ENCODE measurements at regions not wholly inside any gene's neighbourhood (a gene's known extent, or its start where the extent isn't known, plus 50 kb on each side); places are given as distances from the start of the nearest gene placed in this dataset.
"Not testable (repeated sequence)": the region's sequence is repeated elsewhere in the genome, so short reads cannot be mapped to it uniquely, and the experiment has no call there.

GRCh38 chr22:22296047-22296446 lies 51.5 kb downstream of the VPREB1 start:
- H3K9me3 ChIP-seq (ENCODE audit: control insufficient read depth, low read length); H3K4me1 ChIP-seq (ENCODE audit: control insufficient read depth, insufficient read depth, low read length); H3K27me3 ChIP-seq (ENCODE audit: control insufficient read depth, insufficient read depth, low read length): not testable (repeated sequence)

GRCh38 chr22:22297159-22297793 lies 52.7 kb downstream of the VPREB1 start:
- Histone ChIP-seq H3K4me3 (ENCODE audit: low read length) (peak overlapping the region; percentile 56), H3K9ac (ENCODE audit: low read length) (peak overlapping the region; percentile 43)
- H3K27me3 ChIP-seq (ENCODE audit: control insufficient read depth, insufficient read depth, low read length); H3K4me1 ChIP-seq (ENCODE audit: control insufficient read depth, insufficient read depth, low read length); H3K36me3 ChIP-seq (ENCODE audit: control insufficient read depth, insufficient read depth, low read length); H3K9me3 ChIP-seq (ENCODE audit: control insufficient read depth, low read length): not testable (repeated sequence)

More at GRCh38 chr22:22296047-22296446, 51.5 kb downstream of the VPREB1 start:
- not testable (repeated sequence) for H3K4me3 ChIP-seq (ENCODE audit: low read length); H3K9ac ChIP-seq (ENCODE audit: low read length); H3K36me3 ChIP-seq (ENCODE audit: control insufficient read depth, insufficient read depth, low read length)

- not testable (repeated sequence) for H3K27me3 ChIP-seq (ENCODE audit: control insufficient read depth, insufficient read depth, low read length); H3K36me3 ChIP-seq (ENCODE audit: control insufficient read depth, insufficient read depth, low read length); H3K9me3 ChIP-seq (ENCODE audit: control insufficient read depth, low read length); H3K4me1 ChIP-seq (ENCODE audit: control insufficient read depth, insufficient read depth, low read length)
- Histone ChIP-seq H3K4me3 (ENCODE audit: low read length) (peak overlapping the region; percentile 56), H3K9ac (ENCODE audit: low read length) (peak overlapping the region; percentile 76)
These were observed 53.4 kb downstream of the VPREB1 start for GRCh38 chr22:22297794-22298653.

GRCh38 chr22:22298654-22299009 lies 54.0 kb downstream of the VPREB1 start:
- H3K4me3 ChIP-seq (ENCODE audit: low read length); H3K36me3 ChIP-seq (ENCODE audit: control insufficient read depth, insufficient read depth, low read length); H3K4me1 ChIP-seq (ENCODE audit: control insufficient read depth, insufficient read depth, low read length); H3K27me3 ChIP-seq (ENCODE audit: control insufficient read depth, insufficient read depth, low read length); H3K9me3 ChIP-seq (ENCODE audit: control insufficient read depth, low read length): not testable (repeated sequence)
- H3K9ac ChIP-seq (ENCODE audit: low read length), result peak overlapping the region; percentile 76

- not testable (repeated sequence) for H3K4me1 ChIP-seq (ENCODE audit: control insufficient read depth, insufficient read depth, low read length)
These were observed 55.9 kb downstream of the VPREB1 start for GRCh38 chr22:22300511-22300910.

GRCh38 chr22:22300946-22301345 lies 56.4 kb downstream of the VPREB1 start:
- H3K4me3 ChIP-seq (ENCODE audit: low read length); H3K36me3 ChIP-seq (ENCODE audit: control insufficient read depth, insufficient read depth, low read length); H3K9me3 ChIP-seq (ENCODE audit: control insufficient read depth, low read length); H3K27me3 ChIP-seq (ENCODE audit: control insufficient read depth, insufficient read depth, low read length); H3K9ac ChIP-seq (ENCODE audit: low read length); H3K4me1 ChIP-seq (ENCODE audit: control insufficient read depth, insufficient read depth, low read length): not testable (repeated sequence)

More at GRCh38 chr22:22300511-22300910, 55.9 kb downstream of the VPREB1 start:
- not testable (repeated sequence) for H3K9ac ChIP-seq (ENCODE audit: low read length); H3K4me3 ChIP-seq (ENCODE audit: low read length); H3K9me3 ChIP-seq (ENCODE audit: control insufficient read depth, low read length); H3K27me3 ChIP-seq (ENCODE audit: control insufficient read depth, insufficient read depth, low read length); H3K36me3 ChIP-seq (ENCODE audit: control insufficient read depth, insufficient read depth, low read length)

GRCh38 chr22:22316589-22316988 lies 72.0 kb downstream of the VPREB1 start:
- Histone ChIP-seq H3K4me1 (ENCODE audit: control insufficient read depth, insufficient read depth, low read length) (no peaks in the 10 kb centered on the region), H3K4me3 (ENCODE audit: low read length) (no peak overlapping the region), H3K9me3 (ENCODE audit: control insufficient read depth, low read length) (no peaks in the 10 kb centered on the region), H3K36me3 (ENCODE audit: control insufficient read depth, insufficient read depth, low read length) (no peaks in the 10 kb centered on the region), H3K27me3 (ENCODE audit: control insufficient read depth, insufficient read depth, low read length) (no peaks in the 10 kb centered on the region), H3K9ac (ENCODE audit: low read length) (no peak overlapping the region)

GRCh38 chr22:22318723-22319465 lies 74.3 kb downstream of the VPREB1 start:
- H3K9me3 ChIP-seq (ENCODE audit: control insufficient read depth, low read length), result no peaks in the 10 kb centered on the region
- no peak overlapping the region for H3K9ac ChIP-seq (ENCODE audit: low read length)
- H3K27me3 ChIP-seq (ENCODE audit: control insufficient read depth, insufficient read depth, low read length), result no peaks in the 10 kb centered on the region
- H3K36me3 ChIP-seq (ENCODE audit: control insufficient read depth, insufficient read depth, low read length), result no peaks in the 10 kb centered on the region
- H3K4me3 ChIP-seq (ENCODE audit: low read length), result no peak overlapping the region
- H3K4me1 ChIP-seq (ENCODE audit: control insufficient read depth, insufficient read depth, low read length), result no peaks in the 10 kb centered on the region

- not testable (repeated sequence) for H3K4me1 ChIP-seq (ENCODE audit: control insufficient read depth, insufficient read depth, low read length); H3K27me3 ChIP-seq (ENCODE audit: control insufficient read depth, insufficient read depth, low read length); H3K9me3 ChIP-seq (ENCODE audit: control insufficient read depth, low read length); H3K9ac ChIP-seq (ENCODE audit: low read length); H3K36me3 ChIP-seq (ENCODE audit: control insufficient read depth, insufficient read depth, low read length); H3K4me3 ChIP-seq (ENCODE audit: low read length)
These were observed 77.4 kb downstream of the VPREB1 start for GRCh38 chr22:22321743-22322611.

GRCh38 chr22:22322792-22323191 lies 78.2 kb downstream of the VPREB1 start:
- no peak overlapping the region for H3K9ac ChIP-seq (ENCODE audit: low read length)
- no peaks in the 10 kb centered on the region for H3K4me1 ChIP-seq (ENCODE audit: control insufficient read depth, insufficient read depth, low read length)
- H3K4me3 ChIP-seq (ENCODE audit: low read length), result no peak overlapping the region
- no peaks in the 10 kb centered on the region for H3K9me3 ChIP-seq (ENCODE audit: control insufficient read depth, low read length)
- no peaks in the 10 kb centered on the region for H3K36me3 ChIP-seq (ENCODE audit: control insufficient read depth, insufficient read depth, low read length)
- peaks cover 3% of the 10 kb centered on the region for H3K27me3 ChIP-seq (ENCODE audit: control insufficient read depth, insufficient read depth, low read length)

- Histone ChIP-seq H3K4me1 (ENCODE audit: control insufficient read depth, insufficient read depth, low read length) (no peaks in the 10 kb centered on the region), H3K9me3 (ENCODE audit: control insufficient read depth, low read length) (no peaks in the 10 kb centered on the region), H3K4me3 (ENCODE audit: low read length) (no peak overlapping the region), H3K27me3 (ENCODE audit: control insufficient read depth, insufficient read depth, low read length) (peaks cover 33% of the 10 kb centered on the region), H3K36me3 (ENCODE audit: control insufficient read depth, insufficient read depth, low read length) (no peaks in the 10 kb centered on the region), H3K9ac (ENCODE audit: low read length) (no peak overlapping the region)
These were observed 83.1 kb downstream of the VPREB1 start for GRCh38 chr22:22327723-22328122.

Measured in mucosa of stomach (tissue), 1 donor.